ENCODE measurements at regions not wholly inside any gene's neighbourhood (a gene's known extent, or its start where the extent isn't known, plus 50 kb on each side); places are given as distances from the start of the nearest gene placed in this dataset.

DNA sequence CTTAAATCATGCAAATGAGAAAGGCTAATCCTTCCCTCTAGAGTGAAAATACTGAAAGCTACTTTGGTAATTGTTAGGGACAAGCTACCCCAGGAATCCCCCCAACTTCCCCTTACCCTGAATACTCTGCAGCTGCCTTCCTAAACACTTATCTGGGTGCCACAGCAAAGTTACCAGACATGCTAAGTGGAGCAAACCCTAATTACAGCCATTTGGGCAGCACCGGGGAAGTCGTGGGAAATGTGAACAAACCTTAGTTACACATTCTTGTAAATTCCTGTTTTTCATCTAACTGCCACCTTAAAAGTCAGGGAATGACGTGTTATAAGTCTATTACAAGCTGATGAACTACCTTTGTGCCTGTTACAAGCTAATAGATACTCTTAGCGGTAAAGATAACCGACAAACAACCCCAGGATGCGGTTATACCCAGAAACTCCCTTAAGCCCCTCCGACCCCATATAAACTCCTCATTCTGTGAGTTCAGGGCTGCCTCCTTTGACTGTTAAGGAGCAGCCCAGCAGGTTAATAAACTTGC is 66.0 kb upstream of the PLAC8 start:
- no peak for TF ChIP-seq POLR2A (IDR thresholded peaks at IDR 0.05)
- TF ChIP-seq CTCF (IDR thresholded peaks at IDR 0.05), result no peak
